SU-DHL-6 (cell line): ENCODE measurements at regions not wholly inside any gene's neighbourhood (a gene's known extent, or its start where the extent isn't known, plus 50 kb on each side); places are given as distances from the start of the nearest gene placed in this dataset.

Experiments
- H2AFZ ChIP-seq: fragments of 200-600 bp; sonication (generic); 2 replicates; pipeline ENCODE4 v1.6.1; 2014; ENCODE audit warnings: low read depth, mild to moderate bottlenecking, moderate library complexity, mixed read lengths, antibody characterized with exemption, low read length; ENCODE audit not compliant: severe bottlenecking
- H3F3A ChIP-seq: fragments of 200-600 bp; shearing (Covaris generic); 2 replicates; pipeline ENCODE4 v1.6.0; 2016; ENCODE audit warnings: antibody characterized with exemption, mild to moderate bottlenecking; ENCODE audit not compliant: insufficient read depth
- H3K27ac ChIP-seq: fragments of 200-600 bp; sonication (generic); 2 replicates; pipeline ENCODE4 v1.5.1; 2016; ENCODE audit warnings: low read depth, mild to moderate bottlenecking, low read length, moderate library complexity, mixed read lengths
- H3K27me3 ChIP-seq: fragments of 200-600 bp; sonication (generic), shearing (Covaris generic); 2 replicates; pipeline ENCODE4 v1.6.0; 2014; ENCODE audit warnings: mild to moderate bottlenecking, low read length
- H3K36me3 ChIP-seq: fragments of 200-600 bp; sonication (generic); 2 replicates; pipeline ENCODE4 v1.6.1; 2014; ENCODE audit warnings: mild to moderate bottlenecking, low read length, mixed read lengths
- H3K4me2 ChIP-seq: fragments of 300-600, 200-600 bp; shearing (Covaris generic), sonication (generic); 2 replicates; pipeline ENCODE4 v1.6.0; 2014; ENCODE audit warnings: low read length, low read depth, mild to moderate bottlenecking; ENCODE audit not compliant: poor library complexity, severe bottlenecking
- H3K4me3 ChIP-seq: fragments of 200-600 bp; sonication (generic); 2 replicates; pipeline ENCODE4 v1.5.1; 2014; ENCODE audit warnings: antibody characterized with exemption, low read length, mild to moderate bottlenecking, mixed read lengths; ENCODE audit not compliant: insufficient read depth, poor library complexity, severe bottlenecking
- H3K79me2 ChIP-seq: fragments of 200-600 bp; sonication (generic); 2 replicates; pipeline ENCODE4 v1.6.1; 2014; ENCODE audit warnings: mild to moderate bottlenecking, low read length, moderate library complexity; ENCODE audit not compliant: insufficient read depth
- H3K9ac ChIP-seq: fragments of 200-600 bp; sonication (generic); 2 replicates; pipeline ENCODE4 v1.7.0; 2014; ENCODE audit warnings: mild to moderate bottlenecking, low read length
- H3K9me2 ChIP-seq: fragments of 200-600 bp; sonication (generic); replicated peaks from 2 replicates; pipeline ENCODE4 v1.6.1; 2014; ENCODE audit warnings: low read length; ENCODE audit not compliant: insufficient read depth
- H3K9me3 ChIP-seq: fragments of 200-600 bp; sonication (generic); 2 replicates; pipeline ENCODE4 v1.6.1; 2014; ENCODE audit warnings: low read length, mixed read lengths; ENCODE audit not compliant: insufficient read depth
- H4K20me1 ChIP-seq: fragments of 200-600 bp; sonication (generic); 2 replicates; pipeline ENCODE4 v1.6.1; 2014; ENCODE audit warnings: low read depth, mild to moderate bottlenecking, antibody characterized with exemption, low read length, moderate library complexity, mixed read lengths
- EZH2phosphoT487 ChIP-seq: fragments of 200-600 bp; sonication (generic), shearing (Covaris generic); conservative IDR thresholded peaks from 2 replicates; pipeline ENCODE4 v1.6.1; 2018; ENCODE audit warnings: mild to moderate bottlenecking, antibody characterized with exemption, low read length, moderate library complexity, mixed read lengths
- TF ChIP-seq, protein P1 (sequence below): fragments of 200-600 bp; sonication (generic); IDR thresholded peaks from one replicate; pipeline ENCODE4 v1.5.1; 2017; ENCODE audit warnings: antibody characterized with exemption, mild to moderate bottlenecking, low read length, moderate library complexity; ENCODE audit not compliant: insufficient read depth, poor library complexity, severe bottlenecking

DNA sequence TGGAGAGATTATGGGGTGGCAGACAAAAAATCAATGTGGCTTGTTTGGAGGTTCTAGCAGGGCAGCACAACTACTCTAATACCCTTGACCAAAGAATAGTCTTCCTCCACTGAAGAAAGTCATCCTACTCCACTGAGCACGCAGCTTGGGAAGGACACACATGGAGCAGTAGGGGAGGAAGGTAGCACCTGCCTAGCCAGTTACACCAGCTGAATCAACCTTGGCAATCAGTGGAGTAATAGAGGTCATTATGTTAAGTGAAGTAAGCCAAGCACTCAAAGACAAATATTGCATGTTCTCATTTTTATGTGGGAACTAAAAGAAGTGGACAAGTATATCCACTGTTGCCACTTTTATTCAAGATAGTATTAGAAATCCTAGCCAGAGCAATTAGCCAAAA is 555.8 kb upstream of the ALCAM start:
- Histone ChIP-seq H3K4me3 (no peak overlapping the region), H3K79me2 (no peaks in the 10 kb centered on the region), H4K20me1 (no peaks in the 10 kb centered on the region), H2AFZ (no peak overlapping the region), H3K9me3 (no peaks in the 10 kb centered on the region), H3F3A (no peaks in the 10 kb centered on the region), H3K9ac (no peak overlapping the region), H3K9me2 (no peaks in the 10 kb centered on the region), H3K27ac (no peak overlapping the region), H3K4me2 (no peak overlapping the region), H3K36me3 (no peaks in the 10 kb centered on the region), H3K27me3 (no peaks in the 10 kb centered on the region)
- no peak for TF ChIP-seq EZH2phosphoT487
- TF ChIP-seq, protein P1, sequence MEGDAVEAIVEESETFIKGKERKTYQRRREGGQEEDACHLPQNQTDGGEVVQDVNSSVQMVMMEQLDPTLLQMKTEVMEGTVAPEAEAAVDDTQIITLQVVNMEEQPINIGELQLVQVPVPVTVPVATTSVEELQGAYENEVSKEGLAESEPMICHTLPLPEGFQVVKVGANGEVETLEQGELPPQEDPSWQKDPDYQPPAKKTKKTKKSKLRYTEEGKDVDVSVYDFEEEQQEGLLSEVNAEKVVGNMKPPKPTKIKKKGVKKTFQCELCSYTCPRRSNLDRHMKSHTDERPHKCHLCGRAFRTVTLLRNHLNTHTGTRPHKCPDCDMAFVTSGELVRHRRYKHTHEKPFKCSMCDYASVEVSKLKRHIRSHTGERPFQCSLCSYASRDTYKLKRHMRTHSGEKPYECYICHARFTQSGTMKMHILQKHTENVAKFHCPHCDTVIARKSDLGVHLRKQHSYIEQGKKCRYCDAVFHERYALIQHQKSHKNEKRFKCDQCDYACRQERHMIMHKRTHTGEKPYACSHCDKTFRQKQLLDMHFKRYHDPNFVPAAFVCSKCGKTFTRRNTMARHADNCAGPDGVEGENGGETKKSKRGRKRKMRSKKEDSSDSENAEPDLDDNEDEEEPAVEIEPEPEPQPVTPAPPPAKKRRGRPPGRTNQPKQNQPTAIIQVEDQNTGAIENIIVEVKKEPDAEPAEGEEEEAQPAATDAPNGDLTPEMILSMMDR = no peak

DNA sequence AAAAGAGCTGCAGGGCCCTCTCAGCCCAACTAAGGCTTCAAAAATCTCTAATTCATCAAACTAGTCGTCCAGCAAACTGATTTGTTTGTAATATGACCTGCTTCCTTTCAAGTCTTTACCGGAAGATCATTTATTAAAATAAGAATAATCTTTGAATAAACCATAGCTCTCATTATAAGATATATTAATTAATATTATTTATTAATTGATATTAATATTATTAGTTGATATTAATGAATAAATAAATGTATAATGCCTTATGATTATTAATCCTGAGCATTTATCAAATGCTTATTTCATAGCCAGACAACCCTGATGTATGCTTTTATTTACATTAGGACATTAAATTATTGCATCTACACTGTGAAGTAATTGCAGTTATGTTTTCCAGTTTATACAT is 550.7 kb upstream of the ALCAM start:
- H3K9me2 ChIP-seq = no peaks in the 10 kb centered on the region
- no peaks in the 10 kb centered on the region for H3F3A ChIP-seq
- H3K27ac ChIP-seq = no peak overlapping the region
- no peaks in the 10 kb centered on the region for H4K20me1 ChIP-seq
- no peak overlapping the region for H2AFZ ChIP-seq
- H3K36me3 ChIP-seq = no peaks in the 10 kb centered on the region
- H3K9ac ChIP-seq = no peak overlapping the region
- H3K27me3 ChIP-seq = no peaks in the 10 kb centered on the region
- no peaks in the 10 kb centered on the region for H3K79me2 ChIP-seq
- peaks cover 8% of the 10 kb centered on the region; the same call in 1 of the 2 replicates for H3K9me3 ChIP-seq
- no peak overlapping the region for H3K4me2 ChIP-seq
- TF ChIP-seq EZH2phosphoT487 = no peak
- TF ChIP-seq, protein P1 = no peak
- no peak overlapping the region for H3K4me3 ChIP-seq

DNA sequence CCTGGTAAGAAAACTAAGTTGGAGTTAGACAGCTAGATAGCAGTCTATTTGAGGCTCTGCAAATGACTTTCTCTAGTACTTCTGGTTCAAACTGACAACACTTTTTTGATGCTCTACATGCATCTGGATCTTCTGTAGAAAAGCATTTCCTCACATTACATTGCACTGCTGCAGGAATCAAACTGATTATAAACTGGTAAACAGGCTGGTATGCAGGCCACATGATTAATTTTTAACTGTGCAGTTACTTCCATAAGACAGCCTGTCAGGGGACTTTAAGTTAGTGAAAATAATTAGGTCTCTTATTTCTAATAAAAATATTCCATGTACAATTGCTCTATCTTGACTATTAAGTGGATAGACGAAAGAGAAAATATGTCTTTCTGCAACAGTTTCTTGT is 550.0 kb upstream of the ALCAM start:
- TF ChIP-seq, protein P1 = no peak
- TF ChIP-seq EZH2phosphoT487 = no peak
- H3K36me3 ChIP-seq = no peaks in the 10 kb centered on the region
- H4K20me1 ChIP-seq = no peaks in the 10 kb centered on the region
- peaks cover 15% of the 10 kb centered on the region; the same call in 1 of the 2 replicates for H3K9me3 ChIP-seq
- peak overlapping the region; percentile 52 for H2AFZ ChIP-seq
- H3K9me2 ChIP-seq = no peaks in the 10 kb centered on the region
- H3K27ac ChIP-seq = no peak overlapping the region
- no peaks in the 10 kb centered on the region for H3K27me3 ChIP-seq
- no peaks in the 10 kb centered on the region for H3K79me2 ChIP-seq
- no peaks in the 10 kb centered on the region for H3F3A ChIP-seq
- no peak overlapping the region for H3K9ac ChIP-seq
- no peak overlapping the region for H3K4me3 ChIP-seq
- no peak overlapping the region for H3K4me2 ChIP-seq
